ENCODE measurements at regions not wholly inside any gene's neighbourhood (a gene's known extent, or its start where the extent isn't known, plus 50 kb on each side); places are given as distances from the start of the nearest gene placed in this dataset.

GRCh38 chr6:134482593-134483270, 164.8 kb upstream of the SGK1 start:
- Histone ChIP-seq H3K36me3 (no peaks in the 10 kb centered on the region), H3K4me3 (no peak overlapping the region), H3K9me3 (no peaks in the 10 kb centered on the region), H3K27ac (no peak overlapping the region), H3K9ac (ENCODE audit: low read depth in 2 of 2, low read length in 2 of 2) (no peak overlapping the region), H3K27me3 (no peaks in the 10 kb centered on the region), H3K4me1 (no peaks in the 10 kb centered on the region)
- no peak for TF ChIP-seq CTCF (IDR thresholded peaks at IDR 0.05)
- intact Hi-C loops (cut with DNase I): no loop called here
- DNase-seq: no peak

- H3K9me3 ChIP-seq: no peaks in the 10 kb centered on the region
- no peak overlapping the region for H3K27ac ChIP-seq
- no peaks in the 10 kb centered on the region for H3K27me3 ChIP-seq
- no peak for DNase-seq
- no peak for TF ChIP-seq CTCF (IDR thresholded peaks at IDR 0.05)
- no peaks in the 10 kb centered on the region for H3K36me3 ChIP-seq
- no peaks in the 10 kb centered on the region for H3K4me1 ChIP-seq
- no peak overlapping the region for H3K4me3 ChIP-seq
- no peak overlapping the region for H3K9ac ChIP-seq (ENCODE audit: low read depth in 2 of 2, low read length in 2 of 2)
- intact Hi-C loops (cut with DNase I): no loop called here
Observed at GRCh38 chr6:134481966-134482365, 164.1 kb upstream of the SGK1 start.

GRCh38 chr6:134480593-134480992, 162.7 kb upstream of the SGK1 start:
- intact Hi-C loops (cut with DNase I): no loop called here
- Histone ChIP-seq H3K9ac (ENCODE audit: low read depth in 2 of 2, low read length in 2 of 2) (no peak overlapping the region), H3K27me3 (no peaks in the 10 kb centered on the region), H3K27ac (no peak overlapping the region), H3K9me3 (no peaks in the 10 kb centered on the region), H3K36me3 (no peaks in the 10 kb centered on the region), H3K4me1 (no peaks in the 10 kb centered on the region), H3K4me3 (no peak overlapping the region)
- no peak for TF ChIP-seq CTCF (IDR thresholded peaks at IDR 0.05)
- no peak for DNase-seq

GRCh38 chr6:134478764-134479399, 161.0 kb upstream of the SGK1 start:
- DNase-seq: no peak
- Histone ChIP-seq H3K36me3 (no peaks in the 10 kb centered on the region), H3K4me3 (no peak overlapping the region), H3K4me1 (no peaks in the 10 kb centered on the region), H3K9ac (ENCODE audit: low read depth in 2 of 2, low read length in 2 of 2) (no peak overlapping the region), H3K9me3 (no peaks in the 10 kb centered on the region), H3K27me3 (no peaks in the 10 kb centered on the region), H3K27ac (no peak overlapping the region)
- intact Hi-C loops (cut with DNase I): no loop called here
- TF ChIP-seq CTCF (IDR thresholded peaks at IDR 0.05): no peak

GRCh38 chr6:134477991-134478635, 160.2 kb upstream of the SGK1 start:
- no peak for TF ChIP-seq CTCF (IDR thresholded peaks at IDR 0.05)
- Histone ChIP-seq H3K27me3 (no peaks in the 10 kb centered on the region), H3K4me3 (no peak overlapping the region), H3K4me1 (no peaks in the 10 kb centered on the region), H3K36me3 (no peaks in the 10 kb centered on the region), H3K9ac (ENCODE audit: low read depth in 2 of 2, low read length in 2 of 2) (no peak overlapping the region), H3K9me3 (no peaks in the 10 kb centered on the region), H3K27ac (no peak overlapping the region)
- intact Hi-C loops (cut with DNase I): no loop called here
- DNase-seq: no peak

All from colonic mucosa (tissue), 4 donors.